Chondrocyte (in vitro differentiated cells): ENCODE measurements at regions not wholly inside any gene's neighbourhood (a gene's known extent, or its start where the extent isn't known, plus 50 kb on each side); places are given as distances from the start of the nearest gene placed in this dataset.

Experiments
- DNase-seq: peaks from one replicate; pipeline ENCODE4 v3.0.0; 2021; ENCODE audit warnings: mixed read lengths, low spot score
- H3K27ac Mint-ChIP-seq: one replicate; pipeline ENCODE4 v1.8.0; 2021; ENCODE audit warnings: mild to moderate bottlenecking, moderate library complexity, mixed read lengths; ENCODE audit not compliant: unreplicated experiment
- H3K27me3 Mint-ChIP-seq: 2 replicates; pipeline ENCODE4 v1.8.0; 2021; ENCODE audit warnings: low read depth, mixed read lengths
- H3K36me3 Mint-ChIP-seq: 2 replicates; pipeline ENCODE4 v1.8.0; 2021; ENCODE audit warnings: low read depth, mixed read lengths
- H3K4me1 Mint-ChIP-seq: 2 replicates; pipeline ENCODE4 v1.8.0; 2021; ENCODE audit warnings: low read depth, mild to moderate bottlenecking, mixed read lengths
- H3K4me3 Mint-ChIP-seq: one replicate; pipeline ENCODE4 v1.8.0; 2021; ENCODE audit warnings: mild to moderate bottlenecking, moderate library complexity, mixed read lengths; ENCODE audit not compliant: unreplicated experiment
- H3K9me3 Mint-ChIP-seq: 2 replicates; pipeline ENCODE4 v1.8.0; 2021; ENCODE audit warnings: low read depth, mixed read lengths
- TF ChIP-seq, protein P1 (sequence below): fragments of 200-600 bp; sonication (generic); IDR thresholded peaks from 2 replicates; pipeline ENCODE4 v1.5.0; 2021; ENCODE audit warnings: antibody characterized with exemption, mild to moderate bottlenecking, moderate library complexity

DNA sequence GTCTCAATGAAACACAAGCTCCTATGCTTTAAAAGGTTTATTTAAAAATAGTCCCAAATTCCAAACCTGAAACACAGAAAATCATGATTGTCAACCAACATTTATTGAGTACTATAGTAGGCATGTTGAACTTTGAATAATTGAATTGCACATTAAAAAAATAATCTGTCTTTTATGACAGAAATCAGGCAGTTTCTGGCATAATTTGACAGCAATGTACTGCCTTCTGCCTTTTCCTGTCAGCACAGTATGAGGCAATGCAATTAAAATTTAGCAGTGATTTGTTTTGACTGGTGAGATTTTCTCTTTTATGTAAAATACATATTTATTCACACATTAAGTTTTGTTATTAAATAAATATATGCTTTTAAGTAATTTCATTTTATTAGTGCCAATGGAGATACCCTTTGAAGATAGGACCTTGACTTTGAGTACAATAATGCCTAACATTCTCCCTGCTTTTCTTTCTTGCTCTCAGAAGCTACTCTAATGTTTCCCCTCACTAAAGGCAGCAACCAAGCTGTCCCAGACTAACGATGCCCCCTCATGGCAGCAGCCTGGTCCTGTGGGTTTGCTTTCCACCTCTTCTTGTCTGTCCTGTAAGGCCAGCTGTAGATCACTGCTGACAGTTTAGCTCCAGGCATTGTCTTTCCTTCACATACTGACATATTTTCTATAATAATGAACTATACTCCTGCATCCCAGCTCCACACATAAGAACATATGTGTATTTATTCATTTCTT, 346.7 kb downstream of the IL20RB start:
- no peak for DNase-seq
- no peaks in the 10 kb centered on the region for H3K4me1 Mint-ChIP-seq
- TF ChIP-seq, protein P1, sequence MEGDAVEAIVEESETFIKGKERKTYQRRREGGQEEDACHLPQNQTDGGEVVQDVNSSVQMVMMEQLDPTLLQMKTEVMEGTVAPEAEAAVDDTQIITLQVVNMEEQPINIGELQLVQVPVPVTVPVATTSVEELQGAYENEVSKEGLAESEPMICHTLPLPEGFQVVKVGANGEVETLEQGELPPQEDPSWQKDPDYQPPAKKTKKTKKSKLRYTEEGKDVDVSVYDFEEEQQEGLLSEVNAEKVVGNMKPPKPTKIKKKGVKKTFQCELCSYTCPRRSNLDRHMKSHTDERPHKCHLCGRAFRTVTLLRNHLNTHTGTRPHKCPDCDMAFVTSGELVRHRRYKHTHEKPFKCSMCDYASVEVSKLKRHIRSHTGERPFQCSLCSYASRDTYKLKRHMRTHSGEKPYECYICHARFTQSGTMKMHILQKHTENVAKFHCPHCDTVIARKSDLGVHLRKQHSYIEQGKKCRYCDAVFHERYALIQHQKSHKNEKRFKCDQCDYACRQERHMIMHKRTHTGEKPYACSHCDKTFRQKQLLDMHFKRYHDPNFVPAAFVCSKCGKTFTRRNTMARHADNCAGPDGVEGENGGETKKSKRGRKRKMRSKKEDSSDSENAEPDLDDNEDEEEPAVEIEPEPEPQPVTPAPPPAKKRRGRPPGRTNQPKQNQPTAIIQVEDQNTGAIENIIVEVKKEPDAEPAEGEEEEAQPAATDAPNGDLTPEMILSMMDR = no peak
- no peaks in the 10 kb centered on the region for H3K36me3 Mint-ChIP-seq
- no peak overlapping the region for H3K27ac Mint-ChIP-seq
- no peaks in the 10 kb centered on the region for H3K27me3 Mint-ChIP-seq
- no peak overlapping the region for H3K4me3 Mint-ChIP-seq
- peaks cover 13% of the 10 kb centered on the region for H3K9me3 Mint-ChIP-seq

DNA sequence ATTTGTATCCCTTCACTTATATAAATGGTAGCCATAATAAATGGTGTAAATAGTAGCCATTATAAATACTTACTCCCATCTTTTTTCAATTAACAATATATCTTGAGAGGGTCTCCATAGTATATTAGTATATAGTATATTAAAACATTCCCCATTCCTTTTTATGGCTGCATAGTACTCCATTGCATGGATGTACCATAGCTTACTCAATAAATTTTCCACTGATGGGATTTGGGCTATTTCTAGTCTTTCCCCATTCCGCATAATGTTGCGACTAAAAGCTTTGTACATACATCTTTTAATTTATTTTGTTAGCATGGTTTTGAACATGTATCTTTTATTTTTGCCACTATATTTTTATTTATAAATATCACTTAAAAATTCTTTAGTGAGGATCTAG, 366.3 kb downstream of the IL20RB start:
- H3K36me3 Mint-ChIP-seq = no peaks in the 10 kb centered on the region

DNA sequence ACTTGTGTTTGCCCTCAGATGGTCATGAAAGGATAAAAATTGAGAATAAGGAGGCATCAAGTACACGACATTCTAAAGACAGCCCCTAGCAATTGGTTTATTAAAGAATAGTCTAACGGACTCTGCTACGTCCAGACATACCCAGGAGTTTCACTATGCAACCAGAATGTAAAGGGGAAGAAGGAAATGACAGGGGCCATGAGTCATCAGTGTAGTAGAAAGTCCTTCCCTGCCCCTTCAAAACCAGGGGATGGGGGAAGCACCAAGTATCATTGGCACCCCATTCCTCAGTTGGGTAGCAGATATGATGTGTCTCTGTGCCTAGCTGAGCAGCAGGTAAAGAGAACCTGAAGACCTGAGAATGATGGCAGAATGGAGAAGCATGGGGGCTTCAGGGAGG, 367.4 kb downstream of the IL20RB start:
- no peak for DNase-seq
- Mint-ChIP-seq H3K27me3 (no peaks in the 10 kb centered on the region), H3K4me1 (no peaks in the 10 kb centered on the region), H3K4me3 (no peak overlapping the region), H3K36me3 (no peaks in the 10 kb centered on the region), H3K27ac (no peak overlapping the region), H3K9me3 (peaks cover 4% of the 10 kb centered on the region)
- TF ChIP-seq, protein P1 = no peak

More for the DNA sequence above, 366.3 kb downstream of the IL20RB start:
- Mint-ChIP-seq H3K9me3 (peaks cover 4% of the 10 kb centered on the region), H3K4me1 (no peaks in the 10 kb centered on the region), H3K27me3 (no peaks in the 10 kb centered on the region), H3K4me3 (no peak overlapping the region), H3K27ac (no peak overlapping the region)
- no peak for DNase-seq
- TF ChIP-seq, protein P1 = no peak

DNA sequence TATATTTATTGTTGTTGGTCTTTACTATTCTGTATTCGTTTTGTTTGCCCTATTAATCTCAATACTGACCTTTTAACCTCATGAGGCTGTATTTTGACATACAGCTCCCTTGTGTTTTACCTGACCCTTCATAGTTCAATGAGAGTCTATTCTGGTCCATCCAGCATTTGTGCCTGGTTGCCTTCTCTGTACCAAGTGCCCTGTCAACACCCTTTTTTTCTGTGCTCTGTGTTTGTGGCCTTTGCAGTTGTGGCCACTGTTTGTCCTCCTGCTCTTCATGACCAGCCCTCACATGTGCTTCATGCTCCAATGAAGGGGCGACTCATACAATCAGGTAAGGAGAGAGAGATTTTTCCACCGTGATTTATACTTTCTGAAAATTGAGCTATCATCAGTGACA, 368.2 kb downstream of the IL20RB start:
- H3K36me3 Mint-ChIP-seq = no peaks in the 10 kb centered on the region
- H3K4me3 Mint-ChIP-seq = no peak overlapping the region
- no peak for DNase-seq
- no peaks in the 10 kb centered on the region for H3K4me1 Mint-ChIP-seq
- peaks cover 4% of the 10 kb centered on the region for H3K9me3 Mint-ChIP-seq
- H3K27me3 Mint-ChIP-seq = no peaks in the 10 kb centered on the region
- TF ChIP-seq, protein P1 = no peak
- H3K27ac Mint-ChIP-seq = no peak overlapping the region

DNA sequence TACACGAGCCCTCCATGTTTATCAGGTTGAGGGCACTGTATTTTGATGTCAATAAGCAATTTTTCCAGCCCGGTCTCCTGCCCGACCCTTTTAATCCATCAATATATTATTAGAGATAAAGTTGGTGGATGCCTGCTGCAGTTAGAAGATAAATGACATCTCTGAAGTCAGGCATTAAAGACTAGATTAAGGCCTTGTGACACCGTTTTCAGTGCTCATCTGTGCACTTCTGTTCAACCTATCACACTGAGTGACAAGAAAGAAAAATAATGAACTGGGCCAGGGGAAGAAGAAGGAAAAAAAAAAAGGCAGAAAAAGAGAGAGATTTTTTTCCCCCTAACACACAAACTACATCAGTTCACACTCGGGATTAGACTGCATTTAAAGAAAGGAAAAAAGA, 371.8 kb downstream of the IL20RB start:
- DNase-seq = no peak
- peaks cover 10% of the 10 kb centered on the region for H3K9me3 Mint-ChIP-seq
- no peak overlapping the region for H3K27ac Mint-ChIP-seq
- H3K4me3 Mint-ChIP-seq = no peak overlapping the region
- H3K36me3 Mint-ChIP-seq = no peaks in the 10 kb centered on the region
- H3K4me1 Mint-ChIP-seq = no peaks in the 10 kb centered on the region
- TF ChIP-seq, protein P1 = no peak
- no peaks in the 10 kb centered on the region for H3K27me3 Mint-ChIP-seq
